ENCODE measurements at regions not wholly inside any gene's neighbourhood (a gene's known extent, or its start where the extent isn't known, plus 50 kb on each side); places are given as distances from the start of the nearest gene placed in this dataset.
"Not testable (repeated sequence)": the region's sequence is repeated elsewhere in the genome, so short reads cannot be mapped to it uniquely, and the experiment has no call there.

DNA sequence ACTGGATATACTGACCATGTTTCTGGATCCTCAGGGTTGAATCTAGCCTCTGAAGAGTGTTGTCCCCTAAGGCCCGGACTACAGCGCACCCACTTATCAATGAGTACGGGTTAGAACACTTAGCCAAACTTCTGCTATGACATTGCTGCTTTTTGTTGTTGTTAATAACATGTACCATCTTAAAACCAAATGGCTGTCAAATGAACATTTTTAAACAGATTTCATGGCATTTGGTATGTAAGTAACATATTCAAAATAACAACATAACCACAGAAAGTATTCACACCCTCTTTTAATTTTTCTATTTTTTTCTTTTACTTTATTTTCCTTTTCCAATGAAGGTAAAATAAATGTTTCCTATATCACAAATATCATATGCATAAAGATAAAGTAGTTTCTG, 1292.5 kb upstream of the TENM4 start:
- 89 to 97% (median 92%) methylated on average over 3 of the region's 3 CpGs for whole genome bisulfite sequencing, 3 donors
- no peak overlapping the region for H3K27ac ChIP-seq (ENCODE audit: low read depth, low read length)

DNA sequence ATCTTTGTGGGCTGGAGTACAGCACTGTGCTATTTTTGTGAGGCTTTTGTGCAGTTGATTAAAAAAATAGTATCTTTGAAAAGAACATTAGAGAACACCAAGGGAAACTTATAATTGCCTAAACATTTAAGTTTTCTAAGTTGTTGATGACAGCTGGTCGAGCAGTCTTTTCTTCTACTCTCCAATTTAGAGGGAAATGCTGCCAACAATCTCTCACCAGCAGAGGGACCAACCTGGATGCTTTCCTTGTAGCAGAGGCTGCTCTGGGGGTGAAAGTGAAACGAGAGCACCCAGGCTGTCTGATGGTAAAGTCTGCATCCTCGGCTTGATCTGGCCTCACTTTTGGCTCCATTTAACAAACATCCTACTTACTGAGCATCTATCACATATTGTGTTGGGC, 1286.5 kb upstream of the TENM4 start:
- H3K27ac ChIP-seq (ENCODE audit: low read depth, low read length), result no peak overlapping the region
- 24 to 28% (median 25%) methylated on average over 3 of the region's 3 CpGs for WGBS, 3 donors

DNA sequence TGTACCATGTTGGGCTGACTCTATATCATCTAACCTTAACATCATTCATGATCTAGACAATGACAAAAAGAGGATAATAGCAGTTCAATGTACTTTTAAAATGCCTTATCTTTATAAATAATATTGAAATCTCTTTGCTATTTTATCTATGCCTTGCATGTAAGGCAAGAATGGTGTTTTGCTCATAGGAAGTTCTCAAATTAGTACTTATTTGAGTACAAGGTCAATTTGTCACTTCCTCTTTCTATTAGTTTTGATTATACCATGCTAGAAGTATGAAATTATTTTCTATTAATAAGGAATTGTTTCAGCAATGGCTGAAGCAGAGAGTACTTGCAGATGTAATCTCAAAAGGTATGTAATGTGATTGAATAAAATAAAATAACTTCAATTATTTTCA, 1285.4 kb upstream of the TENM4 start:
- no peak overlapping the region for H3K27ac ChIP-seq (ENCODE audit: low read depth, low read length)

DNA sequence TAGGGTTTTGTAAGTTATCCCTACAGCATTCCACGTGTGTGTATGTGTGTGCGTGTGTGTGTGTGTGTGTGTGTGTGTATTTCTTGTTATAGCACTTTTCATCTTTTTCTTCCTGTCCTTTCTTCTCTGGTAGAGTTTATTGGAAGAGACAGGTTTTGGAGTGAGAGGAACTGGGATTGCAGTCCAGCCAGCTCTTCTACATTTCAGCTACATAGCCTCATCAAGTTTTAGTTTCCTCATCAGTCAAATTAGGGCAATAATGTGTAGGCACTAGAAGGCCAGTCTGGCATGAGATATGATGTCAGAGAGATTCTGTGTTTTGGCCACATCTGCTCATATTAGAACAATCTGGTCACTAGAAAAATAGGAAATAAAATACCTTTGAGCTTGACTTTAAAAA, 1283.5 kb upstream of the TENM4 start:
- H3K27ac ChIP-seq (ENCODE audit: low read depth, low read length), result no peak overlapping the region
- WGBS, 3 donors, result 42 to 59% (median 47%) methylated on average over 2 of the region's 2 CpGs

DNA sequence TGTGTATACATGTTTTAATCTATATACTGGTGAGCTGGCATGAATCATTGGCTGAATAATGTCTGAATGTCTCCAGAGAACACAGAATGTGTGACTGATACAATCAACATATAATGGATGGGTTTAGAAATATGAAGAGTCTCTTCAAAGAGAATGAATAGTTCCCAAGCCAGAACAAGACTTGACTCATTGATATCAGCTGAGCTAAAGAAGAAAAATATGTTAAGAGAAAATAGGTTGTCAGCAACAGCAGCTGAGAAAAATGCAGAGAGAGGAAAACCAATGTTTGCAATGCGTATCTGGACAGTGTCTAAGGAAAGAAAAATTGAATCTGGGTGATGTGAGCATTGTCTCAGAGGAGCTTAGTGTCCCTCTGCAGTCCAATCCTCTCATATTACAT, 1281.8 kb upstream of the TENM4 start:
- 71 to 84% (median 78%) methylated on average over 1 of the region's 1 CpG for WGBS, 3 donors
- no peak overlapping the region for H3K27ac ChIP-seq (ENCODE audit: low read depth, low read length)

DNA sequence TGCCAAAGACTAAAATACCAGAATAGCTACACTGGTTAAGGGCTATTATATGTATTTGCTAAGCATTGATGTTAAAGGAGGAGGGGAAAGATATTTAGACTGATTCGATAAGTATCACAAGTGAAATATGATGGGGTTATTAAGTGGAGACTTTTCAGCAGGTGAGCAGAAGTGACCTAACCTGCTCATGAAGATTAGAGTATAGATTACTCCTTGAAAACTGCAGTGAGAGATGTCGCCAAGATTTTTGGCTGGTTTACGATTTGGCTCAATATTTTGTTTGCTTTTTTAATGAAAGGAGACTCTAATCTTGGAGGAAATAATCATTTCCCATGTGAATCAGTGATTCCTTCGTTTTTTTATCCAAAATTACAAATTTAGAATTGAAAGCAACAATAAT, 1279.5 kb upstream of the TENM4 start:
- 54 to 69% (median 65%) methylated on average over 4 of the region's 4 CpGs for whole genome bisulfite sequencing, 3 donors
- no peak overlapping the region for H3K27ac ChIP-seq (ENCODE audit: low read depth, low read length)

DNA sequence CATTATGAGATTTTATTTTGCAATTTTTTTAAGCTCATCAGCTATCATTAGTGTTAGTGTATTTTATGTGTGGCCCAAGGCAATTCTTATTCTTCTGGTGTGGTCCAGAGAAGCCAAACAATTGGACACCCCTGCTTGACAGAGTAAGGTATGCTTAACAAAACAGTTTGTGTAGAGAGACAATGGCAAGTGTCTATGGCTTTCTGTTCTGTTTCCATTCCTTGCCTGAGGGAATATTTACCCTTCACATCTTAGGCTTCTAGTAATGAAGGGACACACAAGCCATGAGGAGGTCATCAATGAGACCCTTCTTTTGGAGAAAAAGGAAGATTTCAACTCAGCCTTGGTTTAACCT, 1278.4 kb upstream of the TENM4 start:
- H3K27ac ChIP-seq (ENCODE audit: low read depth, low read length), result no peak overlapping the region

DNA sequence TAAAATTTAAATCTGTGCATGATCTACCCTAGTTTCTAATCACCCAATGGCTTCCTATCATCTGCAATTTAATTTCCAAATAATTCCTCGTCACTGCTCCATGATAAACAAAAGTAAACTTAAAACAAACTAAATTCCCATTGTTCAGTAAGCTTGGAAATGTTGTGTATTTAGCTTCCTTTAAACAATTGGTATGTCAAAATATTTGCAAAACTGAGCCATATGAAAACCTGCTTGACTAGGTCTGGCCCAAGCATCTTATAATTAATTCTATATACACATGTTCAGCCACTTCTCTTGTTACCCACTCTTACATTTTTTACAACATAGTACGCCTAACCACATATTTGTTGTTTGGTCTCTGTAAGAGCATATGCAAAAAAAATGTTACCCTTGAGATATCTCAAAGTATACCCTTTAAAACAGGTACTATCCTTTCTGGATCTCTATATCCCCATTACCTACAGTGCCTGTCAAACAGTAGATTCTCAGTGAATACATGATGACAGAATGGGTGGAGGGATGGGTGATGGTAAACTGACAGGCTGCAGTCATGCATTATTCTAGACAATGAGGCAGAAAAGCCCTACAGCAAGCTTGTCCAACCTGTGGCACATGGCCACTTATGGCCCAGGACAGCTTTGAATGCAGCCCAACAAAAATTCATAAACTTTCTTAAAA, 1277.9 kb upstream of the TENM4 start:
- H3K27ac ChIP-seq (ENCODE audit: low read depth, low read length), result no peak overlapping the region
- WGBS, 3 donors, result 64 to 88% (median 83%) methylated on average over 2 of the region's 2 CpGs

DNA sequence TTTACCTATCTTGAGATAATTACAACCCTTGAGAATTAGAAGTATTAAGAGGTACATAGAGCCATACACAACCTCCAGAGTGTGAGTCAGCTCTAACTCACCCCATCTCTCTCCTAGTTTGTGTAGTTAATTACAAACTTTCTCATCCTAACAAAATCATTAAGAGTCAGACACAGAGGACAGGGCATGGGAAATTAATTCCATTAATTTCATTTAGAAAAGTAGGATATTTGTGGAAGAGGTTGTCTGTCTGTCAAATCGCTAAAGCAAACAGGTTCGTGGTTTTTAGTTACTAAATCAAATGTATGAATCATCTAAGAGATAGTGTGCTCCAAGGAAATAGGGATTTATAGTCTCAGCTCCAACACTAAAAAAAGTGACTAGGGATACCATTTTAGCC, 1261.4 kb upstream of the TENM4 start:
- 70 to 82% (median 82%) methylated on average over 2 of the region's 2 CpGs for WGBS, 3 donors
- no peak overlapping the region for H3K27ac ChIP-seq (ENCODE audit: low read depth, low read length)

DNA sequence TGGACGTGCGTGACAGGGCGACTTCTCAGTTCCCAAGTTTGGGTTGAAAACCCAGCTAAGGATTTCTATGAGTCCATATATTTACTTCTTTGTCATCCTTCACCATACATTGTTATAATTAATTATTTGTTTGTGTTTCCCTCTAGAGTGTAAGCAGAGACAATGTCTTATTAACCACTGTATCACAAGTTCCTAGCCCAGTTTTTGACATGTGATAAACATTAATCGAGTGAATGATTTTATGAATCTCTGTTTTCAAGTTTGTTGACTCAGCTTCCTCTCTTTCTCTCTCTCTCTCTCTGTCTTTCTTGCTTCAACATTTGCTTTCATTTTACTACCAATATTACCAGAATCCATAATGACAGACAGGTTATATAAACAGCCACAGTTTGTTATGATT, 1259.6 kb upstream of the TENM4 start:
- no peak overlapping the region for H3K27ac ChIP-seq (ENCODE audit: low read depth, low read length)
- WGBS, 3 donors, result 88 to 93% (median 90%) methylated on average over 4 of the region's 4 CpGs

DNA sequence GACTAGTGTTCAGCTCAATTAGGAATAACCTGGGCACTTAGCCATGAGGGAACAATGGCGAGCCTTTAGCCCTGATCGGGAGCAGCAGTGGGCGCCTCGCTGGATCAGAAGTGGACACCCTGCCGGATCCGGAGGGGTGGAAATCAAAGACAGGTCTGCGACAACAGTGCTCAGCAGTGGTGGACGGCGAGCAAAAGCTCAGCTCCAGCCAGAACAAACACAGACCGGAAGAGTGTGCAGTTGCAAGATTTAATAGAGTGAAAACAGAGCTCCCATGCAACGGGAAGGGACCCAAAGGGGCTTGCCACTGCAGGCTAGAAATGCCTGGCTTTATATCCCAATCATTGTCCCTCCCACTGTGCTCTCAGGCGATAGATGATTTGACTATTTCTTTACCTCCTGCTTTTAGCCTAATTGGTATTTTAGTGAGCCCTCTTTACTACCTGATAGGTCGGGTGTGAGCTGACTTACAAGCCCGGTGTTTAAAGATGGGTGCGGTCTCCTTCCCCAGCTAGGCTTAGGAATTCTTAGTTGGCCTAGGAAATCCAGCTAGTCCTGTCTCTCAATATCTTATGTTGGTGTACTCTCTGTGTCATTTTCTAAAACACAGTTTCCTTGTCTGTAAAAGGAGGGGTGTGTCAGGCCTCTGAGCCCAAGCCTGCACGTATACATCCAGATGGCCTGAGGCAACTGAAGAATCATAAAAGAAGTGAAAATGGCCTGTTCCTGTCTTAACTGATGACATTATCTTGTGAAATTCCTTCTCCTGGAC, 1258.8 kb upstream of the TENM4 start:
- WGBS, 3 donors, result 84 to 91% (median 86%) methylated on average over 16 of the region's 16 CpGs
- H3K27ac ChIP-seq (ENCODE audit: low read depth, low read length), result not testable (repeated sequence)

DNA sequence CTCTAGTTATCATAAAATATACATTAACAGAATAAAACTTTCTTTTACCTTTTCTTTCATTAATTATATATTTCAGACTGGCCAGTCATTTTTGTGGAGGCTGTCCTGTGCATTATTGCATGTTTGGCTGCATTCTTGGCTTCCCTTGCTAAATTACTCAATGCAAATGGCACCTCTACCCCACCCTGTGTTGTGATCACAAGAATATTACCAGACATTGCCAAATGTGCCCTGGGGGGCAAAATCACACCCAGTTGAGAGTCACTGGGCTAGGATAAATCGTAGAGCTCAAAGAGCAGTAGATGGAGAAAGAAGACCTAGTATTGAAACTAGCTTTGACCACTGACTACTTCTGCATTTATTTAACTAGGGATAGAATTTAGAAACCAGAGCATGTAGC, 1257.8 kb upstream of the TENM4 start:
- WGBS, 3 donors, result 75 to 82% (median 78%) methylated on average over 1 of the region's 1 CpG
- H3K27ac ChIP-seq (ENCODE audit: low read depth, low read length), result no peak overlapping the region

DNA sequence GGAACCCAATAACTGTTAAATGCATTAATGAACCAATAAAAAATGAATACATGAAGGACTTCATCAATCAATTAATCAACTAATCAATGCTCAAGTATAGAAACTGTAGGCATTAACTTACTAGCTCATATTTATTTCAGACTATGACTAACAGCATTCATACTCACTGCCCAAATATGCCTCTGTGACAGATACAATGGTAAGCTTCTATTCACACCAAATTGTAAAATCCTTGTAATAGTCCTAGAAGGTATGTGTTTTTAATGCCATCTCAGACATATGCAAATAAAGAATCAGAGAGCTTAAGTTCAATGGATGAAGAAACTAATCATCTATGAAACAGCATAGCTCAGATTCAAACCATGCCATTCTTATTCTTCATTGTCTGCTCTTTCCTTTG, 1253.6 kb upstream of the TENM4 start:
- no peak overlapping the region for H3K27ac ChIP-seq (ENCODE audit: low read depth, low read length)

DNA sequence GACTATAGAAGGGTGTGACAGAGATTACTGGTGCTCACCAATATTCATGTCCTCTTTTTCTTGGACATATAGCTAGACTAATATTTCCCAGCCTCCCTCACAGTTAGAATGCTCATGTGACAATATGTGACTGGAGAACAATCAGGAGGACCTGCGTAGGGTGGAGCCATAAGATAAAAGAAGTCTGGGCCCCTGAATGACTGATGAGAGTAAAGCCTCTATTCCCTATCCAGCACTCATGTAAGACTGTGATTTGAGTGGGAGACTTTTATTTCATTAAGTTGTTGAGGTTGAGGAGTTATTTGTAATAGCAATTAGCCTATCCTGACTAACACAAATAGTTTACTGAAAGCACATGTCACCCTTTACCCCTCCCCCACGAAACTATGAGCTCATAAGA, 1247.1 kb upstream of the TENM4 start:
- no peak overlapping the region for H3K27ac ChIP-seq (ENCODE audit: low read depth, low read length)
- WGBS, 3 donors, result 68 to 75% (median 70%) methylated on average over 2 of the region's 2 CpGs

DNA sequence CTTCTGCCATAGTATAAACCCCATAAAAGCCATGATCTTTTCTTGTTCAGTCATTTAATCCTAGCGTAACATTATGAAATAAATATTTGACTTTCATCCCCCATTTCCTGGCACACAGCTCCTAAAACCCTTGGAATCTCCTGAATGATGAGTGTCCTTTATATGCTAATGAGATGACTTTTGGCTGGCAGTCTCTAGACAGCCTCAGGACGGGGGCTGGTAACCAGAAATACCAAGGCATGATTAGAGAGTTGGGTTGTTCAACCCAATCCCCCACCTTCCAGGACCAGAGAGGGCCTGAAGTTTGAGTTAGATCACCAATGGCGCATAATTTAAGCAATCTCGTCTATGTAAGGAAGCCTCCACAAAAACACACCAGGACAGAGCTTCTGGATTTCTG, 1246.1 kb upstream of the TENM4 start:
- no peak overlapping the region for H3K27ac ChIP-seq (ENCODE audit: low read depth, low read length)
- 83 to 91% (median 85%) methylated on average over 4 of the region's 4 CpGs for WGBS, 3 donors

DNA sequence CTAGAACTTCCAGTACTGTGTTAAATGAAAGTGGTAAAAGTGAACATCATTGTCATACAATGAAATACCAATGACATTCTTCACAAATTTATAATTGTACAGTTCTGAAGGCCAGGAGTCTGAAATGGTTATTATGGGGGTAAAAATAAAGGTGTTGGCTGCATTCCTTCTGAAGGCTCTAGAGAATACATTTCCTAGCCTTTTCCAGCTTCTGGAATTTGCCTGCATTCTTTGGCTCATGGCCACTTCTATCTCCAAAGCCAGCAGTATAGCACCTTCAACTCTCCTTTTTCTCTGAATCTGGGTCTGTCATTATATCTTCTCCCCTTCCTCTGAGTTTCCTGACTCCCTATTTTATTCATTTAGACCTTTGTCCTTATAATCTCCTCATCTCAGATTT, 1232.7 kb upstream of the TENM4 start:
- H3K27ac ChIP-seq (ENCODE audit: low read depth, low read length), result no peak overlapping the region

DNA sequence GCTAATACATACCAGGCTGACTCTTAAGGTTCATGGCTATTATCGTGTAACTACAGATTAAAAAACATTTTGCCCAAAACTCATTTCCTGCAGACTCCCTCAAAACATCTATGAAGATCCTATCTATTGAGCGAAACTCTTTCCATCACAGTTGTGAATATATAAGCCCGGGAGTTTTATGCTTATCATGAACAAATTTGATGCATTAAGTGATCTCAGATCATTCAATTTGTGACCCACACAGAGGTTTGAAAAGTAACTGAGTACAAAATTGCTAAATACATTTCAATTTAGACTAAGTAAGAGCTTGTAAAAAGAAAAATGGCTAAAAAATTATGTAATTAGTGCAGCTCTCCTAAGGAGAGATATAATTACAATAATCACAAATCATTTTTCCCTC, 1228.8 kb upstream of the TENM4 start:
- WGBS, 3 donors, result 86 to 91% (median 87%) methylated on average over 3 of the region's 3 CpGs

DNA sequence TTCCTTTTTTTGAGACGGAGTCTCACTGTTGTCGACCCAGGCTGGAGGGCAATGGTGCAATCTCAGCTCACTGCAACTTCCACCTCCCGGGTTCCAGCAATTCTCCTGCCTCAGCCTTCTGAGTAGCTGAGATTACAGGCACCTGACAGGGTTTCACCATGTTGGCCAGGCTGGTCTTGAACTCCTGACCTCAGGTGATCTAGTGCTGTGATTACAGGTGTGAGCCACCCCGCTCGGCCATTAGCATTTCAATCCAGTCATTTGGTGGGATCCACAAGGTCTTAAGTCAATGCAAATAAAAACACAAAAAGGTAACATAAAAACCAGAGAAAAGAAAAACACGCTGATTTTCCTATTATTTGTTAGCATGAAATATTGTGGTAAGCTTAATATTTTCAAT, 1227.2 kb upstream of the TENM4 start:
- no peak overlapping the region for H3K27ac ChIP-seq (ENCODE audit: low read depth, low read length)
- 81 to 85% (median 82%) methylated on average over 6 of the region's 6 CpGs for WGBS, 3 donors

More for the DNA sequence above, 1228.8 kb upstream of the TENM4 start:
- no peak overlapping the region for H3K27ac ChIP-seq (ENCODE audit: low read depth, low read length)

DNA sequence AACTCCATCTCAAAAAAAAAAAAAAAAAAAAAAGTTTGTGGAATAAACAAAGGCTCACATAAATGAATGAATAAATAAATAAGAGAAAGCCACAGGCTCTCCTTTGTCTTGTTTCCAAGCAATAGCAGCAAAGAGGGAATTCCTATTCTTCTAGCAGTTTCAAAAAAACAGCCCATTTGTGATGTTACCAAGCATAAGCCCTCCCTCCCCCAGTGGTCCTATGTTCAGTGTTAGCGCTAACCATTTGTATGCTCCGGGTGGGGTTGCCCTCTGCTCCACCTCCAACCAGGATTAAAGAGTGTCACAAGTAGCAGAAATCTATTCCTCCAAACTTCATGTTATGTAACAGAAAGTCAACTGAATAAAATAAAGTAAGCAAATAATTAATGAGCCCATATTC, 1215.0 kb upstream of the TENM4 start:
- 89 to 97% (median 94%) methylated on average over 2 of the region's 2 CpGs for WGBS, 3 donors
- H3K27ac ChIP-seq (ENCODE audit: low read depth, low read length), result no peak overlapping the region

DNA sequence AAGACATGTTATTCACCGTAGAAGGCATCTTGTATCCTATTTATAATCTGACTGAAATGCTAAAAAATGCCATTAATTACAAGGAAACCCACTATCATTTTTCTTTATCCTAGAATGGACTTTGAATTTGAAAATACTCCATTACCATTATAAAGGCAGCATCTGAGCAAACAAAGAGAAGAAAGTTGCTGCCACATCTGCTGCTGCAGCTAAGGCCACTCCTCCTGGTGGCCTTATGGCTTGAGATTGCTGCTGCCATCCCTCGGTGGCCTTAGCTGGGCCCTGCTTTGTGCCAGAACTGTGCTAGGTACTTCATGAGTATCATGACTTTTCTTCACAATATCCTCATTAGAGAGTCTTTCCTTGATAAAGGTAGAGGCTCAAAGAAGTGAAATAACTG, 1210.1 kb upstream of the TENM4 start:
- 63 to 84% (median 73%) methylated on average over 2 of the region's 2 CpGs for WGBS, 3 donors
- no peak overlapping the region for H3K27ac ChIP-seq (ENCODE audit: low read depth, low read length)

DNA sequence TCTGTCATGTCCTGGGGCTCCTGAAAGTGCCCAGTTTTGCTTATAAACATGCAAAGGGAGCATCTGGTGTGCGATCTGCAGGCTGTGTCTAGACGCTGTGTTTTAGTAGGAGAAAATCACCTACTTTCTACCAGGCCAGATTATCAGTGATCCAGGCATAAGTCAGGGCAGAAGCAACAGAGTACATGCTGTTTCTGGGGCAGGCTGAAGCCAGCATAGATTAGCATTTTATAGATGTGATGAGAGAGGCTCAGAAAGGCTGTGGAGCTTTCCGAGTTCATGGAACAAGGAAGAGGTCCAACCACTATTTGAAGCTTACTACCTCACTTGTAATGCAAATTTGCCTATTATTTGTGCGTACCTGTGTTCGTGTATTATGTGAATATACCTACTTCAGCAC, 1208.4 kb upstream of the TENM4 start:
- 88 to 92% (median 89%) methylated on average over 5 of the region's 5 CpGs for WGBS, 3 donors
- H3K27ac ChIP-seq (ENCODE audit: low read depth, low read length), result no peak overlapping the region

All from adipose tissue (tissue), 3 donors.